ENCODE measurements at regions not wholly inside any gene's neighbourhood (a gene's known extent, or its start where the extent isn't known, plus 50 kb on each side); places are given as distances from the start of the nearest gene placed in this dataset.
"Not testable (repeated sequence)": the region's sequence is repeated elsewhere in the genome, so short reads cannot be mapped to it uniquely, and the experiment has no call there.

GRCh38 chr6:6829872-6830685, 241.6 kb downstream of the LY86 start:
- no peak overlapping the region for H3K4me2 ChIP-seq (ENCODE audit: insufficient read depth, low read length)
- no peaks in the 10 kb centered on the region for H3K36me3 ChIP-seq (ENCODE audit: control insufficient read depth in 2 of 2, extremely low read depth in 1 of 2, insufficient read depth in 2 of 2, low read length in 2 of 2)
- no peaks in the 10 kb centered on the region for H3K9me1 ChIP-seq (replicated peaks; ENCODE audit: control insufficient read depth, extremely low read depth, insufficient read depth, low read length)
- POLR2A ChIA-PET, result no interaction called here
- dilution Hi-C loops (cut with MboI; ENCODE audit: extremely low pct_ligation_motif_present, low sequenced_read_pairs), result no loop called here
- no peak for FAIRE-seq
- H3K4me1 ChIP-seq (ENCODE audit: control insufficient read depth, extremely low read depth, insufficient read depth, low read length), result peaks cover 16% of the 10 kb centered on the region
- peaks cover 0 to 2% of the 10 kb centered on the region in 2 experiments for H3K27me3 ChIP-seq (ENCODE audit: control insufficient read depth in 2 of 2, insufficient read depth in 2 of 2, low read length in 2 of 2)
- intact Hi-C loops (cut with micrococcal nuclease), result loop anchor here (5.0 kb wide), 1 partner anchor 143 kb away; no protein-coding TSS in a partner anchor
- no peak for DNase-seq (ENCODE audit: low read depth, low spot score)
- no peak overlapping the region for H3K27ac ChIP-seq (ENCODE audit: insufficient read depth, low read depth, low read length)
- BruUV-seq (replicated peaks), result no TSS peak
- H4K20me1 ChIP-seq (replicated peaks; ENCODE audit: control insufficient read depth, extremely low read depth, insufficient read depth, low read length), result no peaks in the 10 kb centered on the region
- no peak overlapping the region for H3K4me3 ChIP-seq (replicated peaks in 1 of 3; ENCODE audit: insufficient read depth in 1 of 3, low read depth in 1 of 3, low read length in 3 of 3)
- no peak overlapping the region for H3K9ac ChIP-seq (replicated peaks; ENCODE audit: extremely low read depth, insufficient read depth, low read length)
- H3K9me3 ChIP-seq (replicated peaks; ENCODE audit: control insufficient read depth, insufficient read depth, low read length), result no peaks in the 10 kb centered on the region
- no peak overlapping the region for H2AFZ ChIP-seq (ENCODE audit: low read depth, low read length)
- CTCF ChIA-PET, result no interaction called here
- no peaks in the 10 kb centered on the region for H3K79me2 ChIP-seq (ENCODE audit: control insufficient read depth, insufficient read depth, low read length)
- TF ChIP-seq MAX (IDR thresholded peaks at IDR 0.05; ENCODE audit: insufficient read depth, insufficient read length), result no peak
- no peak for TF ChIP-seq MYC (IDR thresholded peaks at IDR 0.05; ENCODE audit: low read depth, low read length)
- TF ChIP-seq EZH2 (IDR thresholded peaks at IDR 0.05; ENCODE audit: borderline replicate concordance, low read depth, low read length, severe bottlenecking), result no peak
- no peak for TF ChIP-seq JUN (IDR thresholded peaks at IDR 0.05; ENCODE audit: borderline replicate concordance, insufficient read depth, insufficient read length, low read depth)
- no peak for TF ChIP-seq POLR2AphosphoS5 (IDR thresholded peaks at IDR 0.05; ENCODE audit: insufficient read depth, low read depth, low read length)
- no peak for TF ChIP-seq CTCF (IDR thresholded peaks at IDR 0.05; ENCODE audit: extremely low read depth in 1 of 2, insufficient read depth in 1 of 2, low read depth in 1 of 2, low read length in 2 of 2)
- TF ChIP-seq POLR2A (IDR thresholded peaks at IDR 0.05; ENCODE audit: low read depth, low read length), result no peak
- no peak for TF ChIP-seq GATA2 (IDR thresholded peaks at IDR 0.05; ENCODE audit: insufficient read depth, insufficient read length, low read depth, low read length)
- TF ChIP-seq FOS (IDR thresholded peaks at IDR 0.05; ENCODE audit: borderline replicate concordance, insufficient read depth, low read length), result no peak

- dilution Hi-C loops (cut with MboI; ENCODE audit: extremely low pct_ligation_motif_present, low sequenced_read_pairs); H3K36me3 ChIP-seq (ENCODE audit: control insufficient read depth in 2 of 2, extremely low read depth in 1 of 2, insufficient read depth in 2 of 2, low read length in 2 of 2); H4K20me1 ChIP-seq (replicated peaks; ENCODE audit: control insufficient read depth, extremely low read depth, insufficient read depth, low read length); H2AFZ ChIP-seq (ENCODE audit: low read depth, low read length); H3K4me2 ChIP-seq (ENCODE audit: insufficient read depth, low read length); DNase-seq (ENCODE audit: low read depth, low spot score); H3K9me1 ChIP-seq (replicated peaks; ENCODE audit: control insufficient read depth, extremely low read depth, insufficient read depth, low read length); H3K4me3 ChIP-seq (replicated peaks in 1 of 3; ENCODE audit: insufficient read depth in 1 of 3, low read depth in 1 of 3, low read length in 3 of 3); FAIRE-seq; H3K27me3 ChIP-seq (ENCODE audit: control insufficient read depth in 2 of 2, insufficient read depth in 2 of 2, low read length in 2 of 2); intact Hi-C loops (cut with micrococcal nuclease); POLR2A ChIA-PET; H3K79me2 ChIP-seq (ENCODE audit: control insufficient read depth, insufficient read depth, low read length); H3K27ac ChIP-seq (ENCODE audit: insufficient read depth, low read depth, low read length); H3K9me3 ChIP-seq (replicated peaks; ENCODE audit: control insufficient read depth, insufficient read depth, low read length); H3K9ac ChIP-seq (replicated peaks; ENCODE audit: extremely low read depth, insufficient read depth, low read length); BruUV-seq (replicated peaks): not testable (repeated sequence)
- peaks cover 15% of the 10 kb centered on the region for H3K4me1 ChIP-seq (ENCODE audit: control insufficient read depth, extremely low read depth, insufficient read depth, low read length)
- CTCF ChIA-PET, result interaction anchor here (0.9 kb wide), 1 partner anchor 134 kb away, joined by 3 read pairs; no protein-coding TSS in a partner anchor
Measured at GRCh38 chr6:6830686-6831063, 242.2 kb downstream of the LY86 start.
